ENCODE measurements at regions not wholly inside any gene's neighbourhood (a gene's known extent, or its start where the extent isn't known, plus 50 kb on each side); places are given as distances from the start of the nearest gene placed in this dataset.

- POLR2A ChIA-PET: no interaction called here
- ATAC-seq: no peak
These were observed 276.1 kb downstream of the LMX1A start for GRCh38 chr1:165080253-165080896.

More at GRCh38 chr1:165080253-165080896, 276.1 kb downstream of the LMX1A start:
- no TSS peak for BruUV-seq (replicated peaks)
- no peaks in the 10 kb centered on the region for H3K9me3 ChIP-seq (ENCODE audit: control insufficient read depth in 1 of 2, insufficient read depth in 1 of 2, low read depth in 1 of 2, low read length in 2 of 2)
- no peak overlapping the region for H3K4me3 ChIP-seq (replicated peaks in 1 of 2; ENCODE audit: low read depth in 1 of 2, low read length in 2 of 2)
- no peak overlapping the region for H3K9ac ChIP-seq (ENCODE audit: low read length)
- no peak overlapping the region for H2AFZ ChIP-seq (ENCODE audit: low read depth, low read length, poor library complexity, severe bottlenecking)
- H4K20me1 ChIP-seq (ENCODE audit: insufficient read depth): no peaks in the 10 kb centered on the region
- no peaks in the 10 kb centered on the region for H3K36me3 ChIP-seq (ENCODE audit: control insufficient read depth in 1 of 2, insufficient read depth in 2 of 2, low read length in 2 of 2)
- CTCF ChIA-PET: no interaction called here
- H3K4me2 ChIP-seq (ENCODE audit: low read length): no peak overlapping the region
- H3K27ac ChIP-seq (ENCODE audit: low read depth, low read length): no peak overlapping the region
- H3K79me2 ChIP-seq (ENCODE audit: insufficient read depth, low read length): no peaks in the 10 kb centered on the region
- H3K9me2 ChIP-seq (ENCODE audit: insufficient read depth): no peaks in the 10 kb centered on the region
- H3K4me1 ChIP-seq (ENCODE audit: control insufficient read depth in 1 of 2, insufficient read depth in 2 of 2, low read length in 2 of 2): no peaks in the 10 kb centered on the region
- no peaks in the 10 kb centered on the region for H3K27me3 ChIP-seq (ENCODE audit: insufficient read depth, low read length)
- intact Hi-C loops (cut with micrococcal nuclease): no loop called here
- no peak for DNase-seq (ENCODE audit: low read depth, low spot score)
- no peak for TF ChIP-seq EZH2 (IDR thresholded peaks at IDR 0.05)
- no peak for TF ChIP-seq EZH2phosphoT487 (IDR thresholded peaks at IDR 0.05; ENCODE audit: borderline replicate concordance)
- TF ChIP-seq ELF1 (IDR thresholded peaks at IDR 0.05; ENCODE audit: borderline replicate concordance, low read depth): no peak
- TF ChIP-seq SIN3A (IDR thresholded peaks at IDR 0.05; ENCODE audit: low read depth): no peak
- TF ChIP-seq FOSL1 (IDR thresholded peaks at IDR 0.05; ENCODE audit: low read depth): no peak
- TF ChIP-seq POLR2A (IDR thresholded peaks at IDR 0.05; ENCODE audit: borderline replicate concordance, extremely low read depth, insufficient read depth, insufficient read length): no peak
- no peak for TF ChIP-seq TCF7L2 (IDR thresholded peaks at IDR 0.05; ENCODE audit: borderline replicate concordance, extremely low read depth, insufficient read depth, insufficient read length)
- TF ChIP-seq SRF (IDR thresholded peaks at IDR 0.05; ENCODE audit: low read depth): no peak
- no peak for TF ChIP-seq POLR2AphosphoS5 (IDR thresholded peaks at IDR 0.05; ENCODE audit: low read depth, low read length)
- no peak for TF ChIP-seq RAD21 (IDR thresholded peaks at IDR 0.05; ENCODE audit: low read depth)
- TF ChIP-seq MAX (IDR thresholded peaks at IDR 0.05): no peak
- no peak for TF ChIP-seq SP1 (IDR thresholded peaks at IDR 0.05; ENCODE audit: low read depth)
- TF ChIP-seq CTCF (IDR thresholded peaks at IDR 0.05 in 2 of 3, conservative IDR thresholded peaks at IDR 0.05 in 1 of 3; ENCODE audit: borderline replicate concordance in 1 of 3, insufficient read depth in 1 of 3, low read depth in 2 of 3, low read length in 2 of 3): no peak
- no peak for TF ChIP-seq ZFX (IDR thresholded peaks at IDR 0.05)
- no peak for TF ChIP-seq CBX3 (IDR thresholded peaks at IDR 0.05; ENCODE audit: low read depth)
- no peak for TF ChIP-seq REST (IDR thresholded peaks at IDR 0.05; ENCODE audit: low read depth)
- TF ChIP-seq ZNF274 (IDR thresholded peaks at IDR 0.05; ENCODE audit: low read depth, low read length): no peak
- no peak for TF ChIP-seq EGR1 (IDR thresholded peaks at IDR 0.05; ENCODE audit: low read depth)
- RAD21 ChIA-PET (ENCODE audit: low non-redundant PET in 1 of 2, low total read pairs in 2 of 2, uncharacterized antibody in 2 of 2, unreplicated experiment in 2 of 2): no interaction called here

Data from HCT116 (cell line).